Sigmoid colon (tissue), 6 donors: ENCODE measurements at regions not wholly inside any gene's neighbourhood (a gene's known extent, or its start where the extent isn't known, plus 50 kb on each side); places are given as distances from the start of the nearest gene placed in this dataset.
"Not testable (repeated sequence)": the region's sequence is repeated elsewhere in the genome, so short reads cannot be mapped to it uniquely, and the experiment has no call there.

Experiments
- DNase-seq: peaks from one replicate; pipeline ENCODE4 v3.0.0-alpha.2; 2019
- H3K27ac ChIP-seq, 4 donors: fragments of 200-600 bp; sonication (generic); one replicate each; pipeline ENCODE4 v1.5.1; 2016 to 2019; ENCODE audit warnings: mild to moderate bottlenecking in 1 of 4
- H3K27me3 ChIP-seq, 3 donors: fragments of 200-600 bp; sonication (generic); one replicate each; pipeline ENCODE4 v1.5.1; 2019; ENCODE audit warnings: mild to moderate bottlenecking in 1 of 3
- H3K36me3 ChIP-seq, 4 donors: fragments of 200-600 bp; sonication (generic); one replicate each; pipeline ENCODE4 v1.5.1; 2016 to 2019
- H3K4me1 ChIP-seq, 4 donors: fragments of 200-600 bp; sonication (generic); one replicate each; pipeline ENCODE4 v1.5.1; 2017 to 2019
- H3K4me3 ChIP-seq, 4 donors: fragments of 200-600 bp; sonication (generic); one replicate each; pipeline ENCODE4 v1.5.1; 2017 to 2019; ENCODE audit warnings: mild to moderate bottlenecking in 2 of 4, moderate library complexity in 1 of 4
- H3K9me3 ChIP-seq, 4 donors: fragments of 200-600 bp in 3 of 4; sonication (generic) in 3 of 4; one replicate each; pipeline versions ENCODE4 v1.5.1 to v1.6.1; 2013 to 2019
- EP300 ChIP-seq, 4 donors: sonication (generic); formaldehyde crosslinking; IDR thresholded peaks; one replicate each; pipeline ENCODE4 v1.6.1; 2017; ENCODE audit warnings: antibody characterized with exemption in 4 of 4
- POLR2A ChIP-seq, 2 donors: fragments of 450-650 bp; IDR thresholded peaks; one replicate each; pipeline ENCODE4 v1.6.1; 2016; ENCODE audit warnings: antibody characterized with exemption in 2 of 2, mild to moderate bottlenecking in 2 of 2, moderate library complexity in 2 of 2
- POLR2AphosphoS5 ChIP-seq, 4 donors: sonication (generic); formaldehyde crosslinking; IDR thresholded peaks; one replicate each; pipeline ENCODE4 v1.6.1; 2017; ENCODE audit warnings: antibody characterized with exemption in 4 of 4
- WGBS, 2 donors: extraction: QIAGEN DNeasy Blood & Tissue Kit; methylation state at CpG; one replicate each; pipeline ENCODE4 v1.1.7; 2013; 5-methylcytosine and 5-hydroxymethylcytosine counted together
- intact Hi-C: fragments of 100-400 bp; cut with DNase I; formaldehyde crosslinking; loops from one replicate; pipeline ENCODE4 v1.15.1; 2023
- TF ChIP-seq, protein P1 (sequence below), 4 experiments: fragments of 450-650 bp in 3 of 4; fragments of 200-600 bp in 1 of 4; IDR thresholded peaks; one replicate each; pipeline ENCODE4 v1.5.1; 2016 to 2019; ENCODE audit warnings: antibody characterized with exemption in 4 of 4, mild to moderate bottlenecking in 3 of 4, moderate library complexity in 2 of 4
- donor health status: healthy with polysubstance abuse.
- donor health status: healthy.

- no peaks in the 10 kb centered on the region for H3K9me3 ChIP-seq
- no peak overlapping the region for H3K27ac ChIP-seq
- no peak overlapping the region for H3K4me3 ChIP-seq
- no peaks in the 10 kb centered on the region for H3K4me1 ChIP-seq
- H3K36me3 ChIP-seq: no peaks in the 10 kb centered on the region
- DNase-seq: no peak
- no peaks in the 10 kb centered on the region for H3K27me3 ChIP-seq
- TF ChIP-seq, protein P1, sequence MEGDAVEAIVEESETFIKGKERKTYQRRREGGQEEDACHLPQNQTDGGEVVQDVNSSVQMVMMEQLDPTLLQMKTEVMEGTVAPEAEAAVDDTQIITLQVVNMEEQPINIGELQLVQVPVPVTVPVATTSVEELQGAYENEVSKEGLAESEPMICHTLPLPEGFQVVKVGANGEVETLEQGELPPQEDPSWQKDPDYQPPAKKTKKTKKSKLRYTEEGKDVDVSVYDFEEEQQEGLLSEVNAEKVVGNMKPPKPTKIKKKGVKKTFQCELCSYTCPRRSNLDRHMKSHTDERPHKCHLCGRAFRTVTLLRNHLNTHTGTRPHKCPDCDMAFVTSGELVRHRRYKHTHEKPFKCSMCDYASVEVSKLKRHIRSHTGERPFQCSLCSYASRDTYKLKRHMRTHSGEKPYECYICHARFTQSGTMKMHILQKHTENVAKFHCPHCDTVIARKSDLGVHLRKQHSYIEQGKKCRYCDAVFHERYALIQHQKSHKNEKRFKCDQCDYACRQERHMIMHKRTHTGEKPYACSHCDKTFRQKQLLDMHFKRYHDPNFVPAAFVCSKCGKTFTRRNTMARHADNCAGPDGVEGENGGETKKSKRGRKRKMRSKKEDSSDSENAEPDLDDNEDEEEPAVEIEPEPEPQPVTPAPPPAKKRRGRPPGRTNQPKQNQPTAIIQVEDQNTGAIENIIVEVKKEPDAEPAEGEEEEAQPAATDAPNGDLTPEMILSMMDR (IDR thresholded peaks at IDR 0.05): no peak
- no peak for TF ChIP-seq POLR2AphosphoS5 (IDR thresholded peaks at IDR 0.05)
- no peak for TF ChIP-seq EP300 (IDR thresholded peaks at IDR 0.05)
- no peak for TF ChIP-seq POLR2A (IDR thresholded peaks at IDR 0.05)
- 78 to 79% methylated on average over 5 of the region's 5 CpGs for WGBS, 2 donors
- intact Hi-C loops: no loop called here
These were observed 223.1 kb upstream of the PRDM1 start for GRCh38 chr6:105862936-105863607.

GRCh38 chr6:105860927-105861326 lies 225.2 kb upstream of the PRDM1 start:
- H3K36me3 ChIP-seq, intact Hi-C loops, H3K9me3 ChIP-seq, H3K4me3 ChIP-seq, H3K4me1 ChIP-seq, H3K27me3 ChIP-seq, DNase-seq, H3K27ac ChIP-seq: not testable (repeated sequence)

- Histone ChIP-seq H3K4me1 (no peaks in the 10 kb centered on the region), H3K4me3 (no peak overlapping the region), H3K36me3 (no peaks in the 10 kb centered on the region), H3K9me3 (no peaks in the 10 kb centered on the region), H3K27me3 (no peaks in the 10 kb centered on the region), H3K27ac (no peak overlapping the region)
- TF ChIP-seq EP300 (IDR thresholded peaks at IDR 0.05) (no peak), POLR2AphosphoS5 (IDR thresholded peaks at IDR 0.05) (no peak), POLR2A (IDR thresholded peaks at IDR 0.05) (no peak)
- TF ChIP-seq, protein P1 (IDR thresholded peaks at IDR 0.05): no peak
- intact Hi-C loops: no loop called here
- WGBS, 2 donors: 89 to 96% methylated on average over 1 of the region's 1 CpG
- no peak for DNase-seq
These were observed 226.7 kb upstream of the PRDM1 start for GRCh38 chr6:105859457-105859856.

- intact Hi-C loops, H3K4me3 ChIP-seq, H3K36me3 ChIP-seq, H3K4me1 ChIP-seq, H3K27ac ChIP-seq, H3K27me3 ChIP-seq, H3K9me3 ChIP-seq, DNase-seq: not testable (repeated sequence)
- 89 to 94% methylated on average over 3 of the region's 3 CpGs for WGBS, 2 donors
These were observed 227.5 kb upstream of the PRDM1 start for GRCh38 chr6:105858639-105859038.

GRCh38 chr6:105855433-105855832 lies 230.7 kb upstream of the PRDM1 start:
- Histone ChIP-seq H3K36me3 (no peaks in the 10 kb centered on the region), H3K9me3 (no peaks in the 10 kb centered on the region), H3K27me3 (no peaks in the 10 kb centered on the region), H3K4me1 (no peaks in the 10 kb centered on the region), H3K27ac (no peak overlapping the region), H3K4me3 (no peak overlapping the region)
- WGBS, 2 donors: 96 to 98% methylated on average over 7 of the region's 7 CpGs
- no peak for TF ChIP-seq EP300 (IDR thresholded peaks at IDR 0.05)
- no peak for TF ChIP-seq POLR2A (IDR thresholded peaks at IDR 0.05)
- no peak for TF ChIP-seq POLR2AphosphoS5 (IDR thresholded peaks at IDR 0.05)
- TF ChIP-seq, protein P1 (IDR thresholded peaks at IDR 0.05): no peak
- intact Hi-C loops: no loop called here
- DNase-seq: no peak

- H3K4me1 ChIP-seq, H3K9me3 ChIP-seq, H3K36me3 ChIP-seq, intact Hi-C loops, H3K27me3 ChIP-seq, DNase-seq, H3K27ac ChIP-seq, H3K4me3 ChIP-seq: not testable (repeated sequence)
- 98% methylated on average over 28 of the region's 33 CpGs for WGBS, 2 donors
These were observed 232.2 kb upstream of the PRDM1 start for GRCh38 chr6:105853979-105854378.
